HepG2 (cell line): ENCODE measurements at regions not wholly inside any gene's neighbourhood (a gene's known extent, or its start where the extent isn't known, plus 50 kb on each side); places are given as distances from the start of the nearest gene placed in this dataset.

ENCODE experiments used
- ATAC-seq: fragments of 200-7000 bp; cut with Tn5 transposase; 3 replicates; pipeline ENCODE4 v1.9.1; 2020; ENCODE audit warnings: mild to moderate bottlenecking, moderate library complexity
- BruUV-seq: library from RNA; stranded (reverse); fragments of 400-500 nt; replicated peaks from 2 replicates; lab custom pipeline; 2021; lab: Mats Ljungman, UMichigan
- CTCF ChIA-PET: fragments of 300-600 bp; formaldehyde crosslinking; extraction: SDS; loops from one replicate; lab custom pipeline; 2021; ENCODE audit warnings: low total read pairs, inconsistent platforms, low intra/inter-chr PET ratio; lab: Yijun Ruan, JAX
- POLR2A ChIA-PET: fragments of 350-600 bp; sonication (Branson Sonifier 250); formaldehyde crosslinking; loops from one replicate; lab custom pipeline; 2020; ENCODE audit warnings: antibody characterized with exemption, inconsistent platforms; lab: Yijun Ruan, JAX
- DNase-seq: peaks from one replicate; pipeline ENCODE4 v3.0.0-alpha.2; 2015; ENCODE audit warnings: low spot score
- FAIRE-seq: peaks from 3 replicates; lab custom pipeline; 2011; peaks lifted over from hg19 to GRCh38; lab: Jason Lieb, UNC
- H2AFZ ChIP-seq: one replicate; pipeline ENCODE4 v1.6.1; 2011; ENCODE audit warnings: low read length, inconsistent platforms
- H3K27ac ChIP-seq: fragments of 300-600 bp; 3 replicates; pipeline ENCODE4 v1.8.0; 2011; ENCODE audit warnings: mixed run types, mild to moderate bottlenecking, mixed read lengths, low read length, inconsistent platforms; ENCODE audit not compliant: insufficient read depth; ENCODE audit errors: extremely low read length
- H3K27me3 ChIP-seq, 2 experiments: fragments of 200-600 bp in 1 of 2; 2 replicates in 1 of 2; 3 replicates in 1 of 2; pipeline versions ENCODE4 v1.6.0 to v1.8.0; 2011; ENCODE audit warnings: low read length in 2 of 2, mild to moderate bottlenecking in 2 of 2, moderate library complexity in 2 of 2, inconsistent platforms in 1 of 2; ENCODE audit not compliant: insufficient read depth in 2 of 2, control insufficient read depth in 1 of 2
- H3K36me3 ChIP-seq, 2 experiments: fragments of 200-600 bp in 1 of 2; replicated peaks in 1 of 2; 2 replicates in 1 of 2; 3 replicates in 1 of 2; pipeline versions ENCODE4 v1.5.1 to v1.8.0; 2011; ENCODE audit warnings: low read length in 2 of 2, inconsistent platforms in 1 of 2; ENCODE audit not compliant: insufficient read depth in 2 of 2, control insufficient read depth in 1 of 2
- H3K4me1 ChIP-seq: 2 replicates; pipeline ENCODE4 v1.5.1; 2012; ENCODE audit warnings: low read length, inconsistent platforms; ENCODE audit not compliant: insufficient read depth
- H3K4me2 ChIP-seq: 2 replicates; pipeline ENCODE4 v1.6.0; 2011; ENCODE audit warnings: low read depth, low read length, inconsistent platforms
- H3K4me3 ChIP-seq, 3 experiments: fragments of 200-600 bp in 1 of 3; sonication (generic), shearing (Covaris generic) in 1 of 3; replicated peaks in 1 of 3; 2 replicates each; pipeline ENCODE4 v1.5.1; 2011 to 2016; ENCODE audit warnings: low read length in 3 of 3, inconsistent platforms in 2 of 3, low read depth in 2 of 3, mild to moderate bottlenecking in 2 of 3, control low read depth in 1 of 3, mixed read lengths in 1 of 3; ENCODE audit not compliant: insufficient read depth in 1 of 3
- H3K79me2 ChIP-seq: one replicate; pipeline ENCODE4 v1.6.1; 2011; ENCODE audit warnings: low read length, inconsistent platforms; ENCODE audit not compliant: insufficient read depth
- H3K9ac ChIP-seq: 2 replicates; pipeline ENCODE4 v1.6.0; 2011; ENCODE audit warnings: mild to moderate bottlenecking, low read depth, low read length, inconsistent platforms; ENCODE audit not compliant: insufficient read depth
- H3K9me3 ChIP-seq: 2 replicates; pipeline ENCODE4 v1.5.1; 2012; ENCODE audit warnings: mild to moderate bottlenecking, low read length
- H4K20me1 ChIP-seq: 2 replicates; pipeline ENCODE4 v1.6.0; 2011; ENCODE audit warnings: inconsistent platforms, mild to moderate bottlenecking, low read length, moderate library complexity; ENCODE audit not compliant: insufficient read depth
- FOSL2 ChIP-seq: sonication (generic); formaldehyde crosslinking; IDR thresholded peaks from 2 replicates; pipeline ENCODE4 v1.4.0; 2020; ENCODE audit warnings: missing genetic modification reagents
- FOXA3 ChIP-seq: IDR thresholded peaks from 2 replicates; pipeline ENCODE4 v1.6.1; 2016; ENCODE audit warnings: missing genetic modification reagents, missing compliant biosample characterization
- FOXC1 ChIP-seq: sonication (generic); formaldehyde crosslinking; IDR thresholded peaks from 2 replicates; pipeline ENCODE4 v1.8.0; 2022; ENCODE audit warnings: mild to moderate bottlenecking, missing genetic modification reagents, borderline replicate concordance
- PHF20 ChIP-seq: sonication (generic); formaldehyde crosslinking; IDR thresholded peaks from 2 replicates; pipeline ENCODE4 v1.5.0; 2020; ENCODE audit warnings: mild to moderate bottlenecking, missing genetic modification reagents
- PITX1 ChIP-seq: sonication (generic); formaldehyde crosslinking; IDR thresholded peaks from 2 replicates; pipeline ENCODE4 v1.5.1; 2020; ENCODE audit warnings: mild to moderate bottlenecking, missing genetic modification reagents
- RBM22 ChIP-seq: fragments of 200-400 bp; formaldehyde crosslinking; optimal IDR thresholded peaks from 2 replicates; pipeline ENCODE3; 2017; ENCODE audit warnings: mild to moderate bottlenecking, low read length, moderate library complexity
- REPIN1 ChIP-seq: sonication (generic); formaldehyde crosslinking; IDR thresholded peaks from 2 replicates; pipeline ENCODE4 v1.8.0; 2022; ENCODE audit warnings: missing genetic modification reagents, low read depth, mild to moderate bottlenecking, borderline replicate concordance
- SKI ChIP-seq: fragments of 450-650 bp; IDR thresholded peaks from one replicate; pipeline ENCODE4 v1.6.1; 2018; ENCODE audit warnings: mild to moderate bottlenecking; ENCODE audit not compliant: partially characterized antibody
- SMAD3 ChIP-seq: sonication (generic); formaldehyde crosslinking; IDR thresholded peaks from 2 replicates; pipeline ENCODE4 v1.4.0; 2020; ENCODE audit warnings: missing genetic modification reagents
- ZFX ChIP-seq: sonication (generic); formaldehyde crosslinking; IDR thresholded peaks from 2 replicates; pipeline ENCODE4 v1.4.0; 2020; ENCODE audit warnings: mild to moderate bottlenecking, low read depth, missing genetic modification reagents, moderate library complexity
- ZHX1 ChIP-seq: sonication (generic); formaldehyde crosslinking; IDR thresholded peaks from 2 replicates; pipeline ENCODE4 v1.8.1; 2022; ENCODE audit warnings: low read depth, mild to moderate bottlenecking, missing genetic modification reagents
- ZKSCAN8 ChIP-seq: IDR thresholded peaks from 2 replicates; pipeline ENCODE4 v1.6.1; 2016; ENCODE audit warnings: borderline replicate concordance, missing genetic modification reagents, missing compliant biosample characterization
- ZMAT3 ChIP-seq: sonication (generic); formaldehyde crosslinking; conservative IDR thresholded peaks from 2 replicates; pipeline ENCODE4 v1.7.0; 2021; ENCODE audit warnings: missing genetic modification reagents
- ZNF468 ChIP-seq: sonication (generic); formaldehyde crosslinking; IDR thresholded peaks from 2 replicates; pipeline ENCODE4 v1.8.0; 2022; ENCODE audit warnings: mild to moderate bottlenecking, moderate library complexity, missing genetic modification reagents
- ZNF570 ChIP-seq: sonication (generic); formaldehyde crosslinking; IDR thresholded peaks from 2 replicates; pipeline ENCODE4 v1.4.0; 2020; ENCODE audit warnings: mild to moderate bottlenecking, missing genetic modification reagents, borderline replicate concordance
- ZNF782 ChIP-seq: sonication (generic); formaldehyde crosslinking; IDR thresholded peaks from 2 replicates; pipeline ENCODE4 v1.4.0; 2020; ENCODE audit warnings: missing genetic modification reagents, mild to moderate bottlenecking, borderline replicate concordance
- whole genome bisulfite sequencing: methylation state at CpG from one replicate; pipeline ENCODE4 v1.1.6; 2017; ENCODE audit warnings: low lambda C conversion rate; 5-methylcytosine and 5-hydroxymethylcytosine counted together
- in situ Hi-C: cut with HindIII; loops from 2 replicates; pipeline ENCODE4 v1.10.0; 2017; ENCODE audit warnings: low pct_unique_long_range_greater_than_20kb; ENCODE audit not compliant: extremely low pct_ligation_motif_present
- intact Hi-C: fragments of 100-400 bp; cut with micrococcal nuclease; formaldehyde crosslinking; loops from one replicate; pipeline ENCODE4 v1.10.0; 2022; ENCODE audit not compliant: unreplicated experiment
- TF ChIP-seq, protein P1 (sequence below): sonication (generic); formaldehyde crosslinking; IDR thresholded peaks from 2 replicates; pipeline ENCODE4 v1.4.0; 2020; ENCODE audit warnings: mild to moderate bottlenecking, low read depth, missing genetic modification reagents
- TF ChIP-seq, protein P2 (sequence below): sonication (generic); formaldehyde crosslinking; IDR thresholded peaks from 2 replicates; pipeline ENCODE4 v1.5.1; 2020; ENCODE audit warnings: mild to moderate bottlenecking, missing genetic modification reagents, borderline replicate concordance
- TF ChIP-seq, protein P3 (sequence below): sonication (generic); formaldehyde crosslinking; conservative IDR thresholded peaks from 2 replicates; pipeline ENCODE4 v1.5.0; 2020; ENCODE audit warnings: missing genetic modification reagents

DNA sequence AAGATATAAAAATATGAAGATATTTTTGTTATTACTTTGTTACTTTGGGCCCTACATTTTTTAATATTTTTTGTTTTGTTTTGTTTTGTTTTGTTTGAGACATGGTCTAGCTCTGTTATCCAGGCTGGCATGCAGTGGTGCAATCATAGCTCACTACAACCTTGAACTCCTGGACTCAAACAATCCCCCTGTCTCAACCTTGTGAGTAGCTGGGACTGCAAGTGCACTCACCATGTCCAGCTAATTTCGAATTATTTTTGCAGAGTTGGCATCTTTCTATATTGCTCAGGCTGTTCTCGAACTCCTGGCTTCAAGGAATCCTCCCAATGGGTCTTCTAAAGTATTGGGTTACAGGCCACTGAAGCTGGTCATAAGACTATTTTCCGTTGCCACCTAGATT lies 603.6 kb upstream of the PIK3C3 start:
- Histone ChIP-seq H3K4me1 (peaks cover 8% of the 10 kb centered on the region; the same call in 1 of the 2 replicates), H4K20me1 (no peaks in the 10 kb centered on the region), H3K27ac (no peak overlapping the region), H3K9ac (no peak overlapping the region), H3K27me3 (no peaks in the 10 kb centered on the region), H3K4me3 (no peak overlapping the region), H3K79me2 (no peaks in the 10 kb centered on the region), H3K9me3 (no peaks in the 10 kb centered on the region), H3K4me2 (peak overlapping the region; percentile 13; the same call in 1 of the 2 replicates), H3K36me3 (no peaks in the 10 kb centered on the region), H2AFZ (no peak overlapping the region)
- BruUV-seq = no TSS peak
- intact Hi-C loops = no loop called here
- ATAC-seq = peak; percentile 96
- ChIA-PET CTCF (no interaction called here), POLR2A (no interaction called here)
- in situ Hi-C loops = no loop called here
- DNase-seq = peak; percentile 65
- WGBS = 0% methylated on average over 3 of the region's 3 CpGs
- FAIRE-seq = peak; percentile 18
- TF ChIP-seq SMAD3 (CRISPR knock-in tag) (0 out of 2 replicates have a peak, but pooled peaks have one; percentile 20), ZKSCAN8 (CRISPR knock-in tag) (no peak), RBM22 (no peak), ZNF570 (CRISPR knock-in tag) (no peak), ZNF782 (CRISPR knock-in tag) (no peak), SKI (no peak), PHF20 (CRISPR knock-in tag) (no peak), ZMAT3 (no peak), ZNF468 (CRISPR knock-in tag) (no peak), ZFX (CRISPR knock-in tag) (no peak), PITX1 (CRISPR knock-in tag) (no peak), ZHX1 (CRISPR knock-in tag) (no peak), REPIN1 (CRISPR knock-in tag) (no peak), FOSL2 (CRISPR knock-in tag) (no peak), FOXC1 (CRISPR knock-in tag) (no peak), FOXA3 (CRISPR knock-in tag) (peak; percentile 46; the same call in 1 of the 2 replicates)
- TF ChIP-seq, protein P1, sequence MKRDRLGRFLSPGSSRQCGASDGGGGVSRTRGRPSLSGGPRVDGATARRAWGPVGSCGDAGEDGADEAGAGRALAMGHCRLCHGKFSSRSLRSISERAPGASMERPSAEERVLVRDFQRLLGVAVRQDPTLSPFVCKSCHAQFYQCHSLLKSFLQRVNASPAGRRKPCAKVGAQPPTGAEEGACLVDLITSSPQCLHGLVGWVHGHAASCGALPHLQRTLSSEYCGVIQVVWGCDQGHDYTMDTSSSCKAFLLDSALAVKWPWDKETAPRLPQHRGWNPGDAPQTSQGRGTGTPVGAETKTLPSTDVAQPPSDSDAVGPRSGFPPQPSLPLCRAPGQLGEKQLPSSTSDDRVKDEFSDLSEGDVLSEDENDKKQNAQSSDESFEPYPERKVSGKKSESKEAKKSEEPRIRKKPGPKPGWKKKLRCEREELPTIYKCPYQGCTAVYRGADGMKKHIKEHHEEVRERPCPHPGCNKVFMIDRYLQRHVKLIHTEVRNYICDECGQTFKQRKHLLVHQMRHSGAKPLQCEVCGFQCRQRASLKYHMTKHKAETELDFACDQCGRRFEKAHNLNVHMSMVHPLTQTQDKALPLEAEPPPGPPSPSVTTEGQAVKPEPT = no peak
- TF ChIP-seq, protein P2, sequence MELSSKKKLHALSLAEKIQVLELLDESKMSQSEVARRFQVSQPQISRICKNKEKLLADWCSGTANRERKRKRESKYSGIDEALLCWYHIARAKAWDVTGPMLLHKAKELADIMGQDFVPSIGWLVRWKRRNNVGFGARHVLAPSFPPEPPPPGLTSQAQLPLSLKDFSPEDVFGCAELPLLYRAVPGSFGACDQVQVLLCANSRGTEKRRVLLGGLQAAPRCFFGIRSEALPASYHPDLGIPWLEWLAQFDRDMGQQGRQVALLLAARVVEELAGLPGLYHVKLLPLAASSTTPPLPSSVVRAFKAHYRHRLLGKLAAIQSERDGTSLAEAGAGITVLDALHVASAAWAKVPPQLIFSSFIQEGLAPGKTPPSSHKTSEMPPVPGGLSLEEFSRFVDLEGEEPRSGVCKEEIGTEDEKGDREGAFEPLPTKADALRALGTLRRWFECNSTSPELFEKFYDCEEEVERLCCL = no peak
- TF ChIP-seq, protein P3, sequence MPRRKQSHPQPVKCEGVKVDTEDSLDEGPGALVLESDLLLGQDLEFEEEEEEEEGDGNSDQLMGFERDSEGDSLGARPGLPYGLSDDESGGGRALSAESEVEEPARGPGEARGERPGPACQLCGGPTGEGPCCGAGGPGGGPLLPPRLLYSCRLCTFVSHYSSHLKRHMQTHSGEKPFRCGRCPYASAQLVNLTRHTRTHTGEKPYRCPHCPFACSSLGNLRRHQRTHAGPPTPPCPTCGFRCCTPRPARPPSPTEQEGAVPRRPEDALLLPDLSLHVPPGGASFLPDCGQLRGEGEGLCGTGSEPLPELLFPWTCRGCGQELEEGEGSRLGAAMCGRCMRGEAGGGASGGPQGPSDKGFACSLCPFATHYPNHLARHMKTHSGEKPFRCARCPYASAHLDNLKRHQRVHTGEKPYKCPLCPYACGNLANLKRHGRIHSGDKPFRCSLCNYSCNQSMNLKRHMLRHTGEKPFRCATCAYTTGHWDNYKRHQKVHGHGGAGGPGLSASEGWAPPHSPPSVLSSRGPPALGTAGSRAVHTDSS (CRISPR knock-in tag) = no peak
